ENCODE measurements at regions not wholly inside any gene's neighbourhood (a gene's known extent, or its start where the extent isn't known, plus 50 kb on each side); places are given as distances from the start of the nearest gene placed in this dataset.

DNA sequence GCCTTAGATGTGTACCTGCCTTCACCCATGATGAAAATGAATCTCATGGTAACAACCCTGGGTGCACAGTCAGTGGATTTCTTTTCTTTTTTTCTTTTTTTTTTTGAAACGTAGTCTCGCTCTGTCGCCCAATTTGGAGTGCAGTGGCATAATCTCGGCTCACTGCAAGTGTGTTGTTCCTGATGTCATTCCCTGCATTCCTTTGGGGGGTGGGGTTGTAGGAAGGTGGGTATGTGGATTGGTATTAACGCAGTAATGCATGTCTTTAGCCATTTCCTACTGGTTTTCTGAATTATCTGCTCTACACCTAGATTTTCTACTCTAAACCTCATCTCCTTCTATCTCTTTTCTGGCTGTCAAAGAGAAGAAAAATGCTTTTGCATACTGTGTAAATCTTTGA, 146.6 kb downstream of the RNF144B start:
- TF ChIP-seq, protein P1, sequence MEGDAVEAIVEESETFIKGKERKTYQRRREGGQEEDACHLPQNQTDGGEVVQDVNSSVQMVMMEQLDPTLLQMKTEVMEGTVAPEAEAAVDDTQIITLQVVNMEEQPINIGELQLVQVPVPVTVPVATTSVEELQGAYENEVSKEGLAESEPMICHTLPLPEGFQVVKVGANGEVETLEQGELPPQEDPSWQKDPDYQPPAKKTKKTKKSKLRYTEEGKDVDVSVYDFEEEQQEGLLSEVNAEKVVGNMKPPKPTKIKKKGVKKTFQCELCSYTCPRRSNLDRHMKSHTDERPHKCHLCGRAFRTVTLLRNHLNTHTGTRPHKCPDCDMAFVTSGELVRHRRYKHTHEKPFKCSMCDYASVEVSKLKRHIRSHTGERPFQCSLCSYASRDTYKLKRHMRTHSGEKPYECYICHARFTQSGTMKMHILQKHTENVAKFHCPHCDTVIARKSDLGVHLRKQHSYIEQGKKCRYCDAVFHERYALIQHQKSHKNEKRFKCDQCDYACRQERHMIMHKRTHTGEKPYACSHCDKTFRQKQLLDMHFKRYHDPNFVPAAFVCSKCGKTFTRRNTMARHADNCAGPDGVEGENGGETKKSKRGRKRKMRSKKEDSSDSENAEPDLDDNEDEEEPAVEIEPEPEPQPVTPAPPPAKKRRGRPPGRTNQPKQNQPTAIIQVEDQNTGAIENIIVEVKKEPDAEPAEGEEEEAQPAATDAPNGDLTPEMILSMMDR (IDR thresholded peaks at IDR 0.05) = no peak
- TF ChIP-seq ZFX (IDR thresholded peaks at IDR 0.05; ENCODE audit: borderline replicate concordance) = no peak
